HG03520 (cell line): ENCODE measurements at regions not wholly inside any gene's neighbourhood (a gene's known extent, or its start where the extent isn't known, plus 50 kb on each side); places are given as distances from the start of the nearest gene placed in this dataset.
"Not testable (repeated sequence)": the region's sequence is repeated elsewhere in the genome, so short reads cannot be mapped to it uniquely, and the experiment has no call there.

Experiments
- ATAC-seq: cut with Tn5 transposase; IDR thresholded peaks from one replicate; pipeline ENCODE4 v1.9.1; 2021; ENCODE audit warnings: mild to moderate bottlenecking, moderate library complexity; ENCODE audit not compliant: unreplicated experiment

DNA sequence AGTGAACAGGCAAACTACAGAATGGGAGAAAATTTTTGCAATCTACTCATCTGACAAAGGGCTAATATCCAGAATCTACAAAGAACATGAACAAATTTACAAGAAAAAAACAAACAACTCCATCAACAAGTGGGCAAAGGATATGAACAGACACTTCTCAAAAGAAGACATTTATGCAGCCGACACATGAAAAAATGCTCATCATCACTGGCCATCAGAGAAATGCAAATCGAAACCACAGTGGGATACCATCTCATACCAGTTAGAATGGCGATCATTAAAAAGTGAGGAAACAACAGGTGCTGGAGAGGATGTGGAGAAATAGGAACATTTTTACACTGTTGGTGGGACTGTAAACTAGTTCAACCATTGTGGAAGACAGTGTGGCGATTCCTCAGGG is 167.8 kb upstream of the PWP1 start:
- ATAC-seq, result not testable (repeated sequence)

GRCh38 chr12:107518868-107519267 is 166.7 kb upstream of the PWP1 start:
- no peak for ATAC-seq

DNA sequence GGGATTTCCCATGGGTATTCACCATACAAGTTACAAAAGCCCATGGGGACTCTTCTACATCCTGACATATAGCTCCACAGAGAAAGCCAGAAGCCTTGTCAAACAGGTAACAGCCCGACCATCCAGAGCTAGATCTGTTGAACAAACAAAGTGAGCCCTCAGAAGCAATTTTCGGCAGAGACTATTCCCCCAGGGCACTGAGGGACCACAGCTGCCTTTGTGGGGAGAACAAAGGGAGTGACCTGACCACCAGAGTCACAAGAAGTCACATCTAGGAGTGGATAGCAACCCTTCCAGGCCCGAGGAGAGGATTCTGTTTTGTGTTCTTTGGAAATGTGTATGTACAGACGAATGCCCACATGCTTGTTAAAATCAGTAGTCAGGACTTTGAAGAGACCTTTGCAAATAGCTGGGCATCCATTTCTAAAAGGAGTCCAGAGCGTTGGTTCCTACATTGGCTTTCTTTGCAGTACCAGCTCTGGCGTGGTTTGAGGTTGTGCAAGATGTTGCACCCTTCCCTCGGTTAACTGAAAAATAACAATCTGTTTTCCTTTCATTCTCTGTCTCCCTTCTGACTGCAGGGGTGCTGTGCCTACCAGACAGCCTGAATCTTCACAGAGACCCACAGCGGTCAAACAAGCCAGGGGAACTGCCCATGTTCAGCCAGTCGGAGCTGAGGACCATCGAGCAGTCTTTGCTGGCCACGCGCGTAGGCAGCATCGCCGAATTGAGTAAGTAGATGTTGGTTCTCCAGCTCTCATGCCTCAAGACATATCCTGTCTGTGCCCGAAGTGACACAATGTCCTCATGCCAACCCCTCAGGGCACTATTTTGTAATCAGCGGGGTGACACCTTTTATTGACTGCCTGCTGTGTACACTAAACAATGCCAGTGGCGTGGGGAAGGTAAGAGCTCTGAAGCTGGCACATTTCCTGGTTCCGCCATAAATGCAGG is 165.4 kb upstream of the PWP1 start:
- no peak for ATAC-seq

DNA sequence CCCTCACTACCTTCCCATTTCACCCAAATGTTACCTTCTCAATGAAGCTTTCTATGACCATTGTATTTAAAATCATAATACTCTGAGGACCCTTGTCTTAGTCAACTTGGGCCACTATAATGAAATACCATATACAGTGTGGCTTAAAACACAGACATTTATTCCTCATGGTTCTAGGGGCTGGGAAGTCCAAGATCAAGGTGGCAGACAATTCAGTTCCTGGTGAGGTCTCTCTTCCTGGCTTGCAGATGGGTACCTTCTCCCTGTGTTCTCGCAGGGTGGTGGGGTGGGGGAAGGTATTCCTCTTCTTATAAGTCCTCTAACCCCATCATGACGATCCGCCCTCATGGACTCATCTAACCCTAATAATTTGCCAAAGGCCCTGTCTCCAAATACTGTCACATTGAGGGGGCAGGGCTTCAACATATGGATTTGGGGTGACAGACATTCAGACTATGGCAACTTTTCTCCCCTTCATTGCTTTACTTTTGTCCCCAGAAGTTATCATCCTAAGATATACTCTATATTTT is 163.7 kb upstream of the PWP1 start:
- no peak for ATAC-seq

DNA sequence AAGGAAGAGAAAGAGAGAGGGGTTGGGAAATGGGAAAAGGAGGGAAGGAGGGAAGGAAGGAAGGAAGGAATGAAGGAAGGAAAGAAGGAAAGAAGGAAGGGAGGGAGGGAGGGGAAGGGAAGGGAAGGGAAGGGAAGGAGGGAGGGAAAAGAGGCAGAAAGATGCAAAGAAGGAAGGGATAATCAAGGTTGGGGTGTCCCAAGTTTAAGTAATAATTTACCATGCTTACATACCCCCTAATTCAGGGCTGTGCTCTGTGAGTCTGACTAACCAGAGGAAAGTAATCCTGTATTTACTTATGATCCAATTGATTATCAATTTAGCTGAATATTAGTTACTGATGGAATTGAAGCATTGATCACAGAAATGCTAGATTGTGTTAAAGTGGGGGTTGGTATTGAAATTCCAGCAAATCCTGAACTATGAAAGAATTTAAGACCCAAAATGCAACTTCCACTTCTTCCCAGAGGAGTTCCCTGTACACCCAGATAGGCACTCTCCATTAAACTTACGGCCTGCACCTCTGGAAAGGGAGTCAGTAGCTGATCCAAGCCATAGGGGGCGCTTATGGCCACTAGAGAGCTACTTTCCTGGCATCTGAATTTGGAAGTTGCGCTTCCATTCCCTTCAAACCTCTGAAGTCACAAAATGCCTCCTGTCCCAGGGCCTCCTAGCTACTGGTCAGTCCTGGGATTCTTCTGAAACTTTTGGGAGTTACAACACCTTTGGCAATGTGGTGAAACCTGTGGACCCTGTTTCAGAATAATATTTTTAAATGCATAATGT is 162.7 kb upstream of the PWP1 start:
- ATAC-seq, result no peak

DNA sequence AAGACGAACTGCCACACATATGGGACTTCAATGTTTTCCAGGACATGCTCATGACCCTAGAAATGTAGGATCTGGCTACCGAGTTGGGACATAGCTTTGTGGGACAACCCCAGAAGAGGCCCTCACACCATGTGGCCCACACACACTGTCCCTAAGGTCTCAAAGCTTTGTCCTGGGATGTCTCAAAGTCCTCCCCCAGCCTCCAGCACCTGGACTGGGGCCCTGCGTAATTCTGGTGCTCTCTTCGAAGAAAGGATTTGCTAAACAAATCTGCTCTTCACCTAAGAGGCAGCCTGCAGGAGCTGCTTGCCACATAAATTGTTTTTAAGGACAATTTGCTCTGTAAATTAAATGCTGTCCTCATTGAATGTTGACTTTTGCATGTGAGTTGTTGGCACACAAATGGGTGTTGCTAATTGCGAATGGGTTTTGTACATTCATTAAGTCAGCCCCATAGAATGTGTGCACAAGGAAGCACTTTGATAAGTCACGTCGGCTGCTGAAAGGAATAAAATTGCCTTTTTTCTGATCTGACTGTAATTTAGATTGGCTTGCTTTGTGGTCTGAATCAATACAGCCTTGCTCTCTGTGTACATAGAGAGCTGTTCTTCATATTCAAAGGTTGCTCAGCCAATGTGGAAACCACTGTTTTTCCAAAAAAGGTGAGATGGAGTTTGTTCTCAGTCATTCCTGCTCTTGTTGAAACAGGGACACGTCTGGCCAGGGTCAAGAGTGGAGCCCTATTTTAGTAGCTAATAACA is 161.6 kb upstream of the PWP1 start:
- ATAC-seq, result no peak

DNA sequence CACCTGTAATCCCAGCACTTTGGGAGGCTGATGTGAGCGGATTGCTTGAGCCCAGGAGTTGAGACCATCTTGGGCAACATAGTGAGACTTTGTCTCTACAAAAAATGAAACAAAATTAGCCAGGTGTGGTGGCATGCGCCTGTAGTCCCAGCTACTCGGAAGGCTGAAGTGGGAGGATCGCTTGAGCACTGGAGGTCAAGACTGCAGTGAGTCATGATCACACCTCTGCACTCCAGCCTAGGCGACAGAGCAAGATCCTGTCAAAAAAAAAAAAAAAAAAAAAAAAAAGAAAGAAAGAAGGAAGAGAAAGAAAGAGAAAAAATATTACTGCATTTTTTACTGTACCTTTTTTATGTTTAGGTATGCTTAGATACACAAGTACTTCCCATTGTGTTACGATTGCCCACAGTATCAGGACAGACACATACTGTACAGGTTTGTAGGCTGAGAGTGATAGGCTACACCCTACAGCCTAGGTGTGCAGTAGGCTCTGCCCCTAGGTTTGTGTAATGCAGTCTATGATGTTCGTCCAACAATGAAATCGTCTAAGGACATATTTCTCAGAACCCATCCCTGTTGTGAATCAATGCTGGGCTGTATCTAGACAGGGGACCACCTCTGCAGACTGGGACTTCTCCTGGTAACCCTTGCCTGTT is 160.4 kb upstream of the PWP1 start:
- ATAC-seq, result no peak

DNA sequence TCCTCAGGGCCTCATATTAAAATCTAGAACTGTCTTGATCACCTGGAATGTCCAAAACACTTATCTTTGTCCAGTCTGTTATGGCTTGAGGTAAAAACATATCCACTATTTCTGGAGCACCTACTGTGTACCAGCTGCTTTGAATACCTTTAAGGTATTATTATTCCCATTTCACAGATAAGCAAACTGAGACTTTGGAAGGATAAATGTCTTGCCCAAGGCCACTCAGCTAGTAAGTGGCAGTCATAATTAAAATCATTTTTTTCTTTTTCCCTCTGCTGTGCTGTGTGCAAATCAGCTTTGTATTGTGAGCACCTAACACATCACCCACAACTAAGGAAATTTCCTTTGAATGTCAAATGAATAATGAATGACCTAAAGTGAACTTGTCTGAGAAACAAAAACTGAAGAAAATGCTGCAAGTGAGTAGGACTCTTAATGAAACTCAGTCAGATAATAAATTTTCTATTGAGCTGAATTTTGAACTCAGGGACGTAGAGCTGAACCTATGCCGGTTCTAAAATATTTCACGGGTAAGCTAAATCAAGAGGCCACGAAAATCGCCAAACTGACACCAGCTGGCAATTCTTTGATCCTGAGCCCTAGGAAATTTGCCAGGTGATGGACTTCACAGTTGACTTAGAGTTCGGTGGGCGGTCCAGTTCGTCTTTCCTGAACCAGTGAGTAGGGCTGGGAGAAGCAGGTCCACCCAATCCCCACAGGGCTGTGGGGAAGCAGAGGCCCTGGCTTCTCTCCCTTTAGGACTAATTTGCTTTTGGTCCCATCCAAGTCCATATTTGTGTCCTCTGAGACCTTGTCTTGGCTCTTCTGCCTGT is 159.7 kb upstream of the PWP1 start:
- no peak for ATAC-seq

DNA sequence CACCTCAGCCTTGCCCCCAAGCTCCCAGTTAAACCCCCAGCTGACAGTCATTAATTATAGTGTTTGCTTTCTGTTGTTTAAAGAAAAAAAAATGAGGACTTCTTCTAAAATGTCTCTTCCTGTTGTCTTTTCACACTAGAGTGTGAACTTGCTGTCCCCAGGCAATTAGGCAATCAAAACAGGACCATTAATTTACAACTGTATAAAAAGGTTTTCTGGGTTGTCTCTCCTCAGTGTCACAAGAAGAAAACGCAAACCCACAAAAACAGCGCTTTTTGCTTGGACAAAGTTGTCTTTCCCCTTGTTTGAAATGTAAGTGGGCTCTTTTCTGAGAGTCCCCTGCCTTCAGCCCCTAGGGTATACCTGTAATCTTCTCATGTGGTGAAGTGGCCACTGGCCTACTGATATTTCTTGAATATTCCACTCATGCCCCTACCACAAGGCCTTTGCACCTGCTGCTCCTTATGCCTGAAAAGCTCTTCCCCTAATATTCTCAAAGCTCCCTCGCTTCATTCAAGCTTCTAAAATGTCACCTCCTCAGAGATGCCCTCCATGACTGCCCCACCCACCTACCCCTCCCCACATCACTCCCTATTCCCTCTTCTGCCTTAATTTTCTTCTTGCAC is 158.9 kb upstream of the PWP1 start:
- no peak for ATAC-seq

DNA sequence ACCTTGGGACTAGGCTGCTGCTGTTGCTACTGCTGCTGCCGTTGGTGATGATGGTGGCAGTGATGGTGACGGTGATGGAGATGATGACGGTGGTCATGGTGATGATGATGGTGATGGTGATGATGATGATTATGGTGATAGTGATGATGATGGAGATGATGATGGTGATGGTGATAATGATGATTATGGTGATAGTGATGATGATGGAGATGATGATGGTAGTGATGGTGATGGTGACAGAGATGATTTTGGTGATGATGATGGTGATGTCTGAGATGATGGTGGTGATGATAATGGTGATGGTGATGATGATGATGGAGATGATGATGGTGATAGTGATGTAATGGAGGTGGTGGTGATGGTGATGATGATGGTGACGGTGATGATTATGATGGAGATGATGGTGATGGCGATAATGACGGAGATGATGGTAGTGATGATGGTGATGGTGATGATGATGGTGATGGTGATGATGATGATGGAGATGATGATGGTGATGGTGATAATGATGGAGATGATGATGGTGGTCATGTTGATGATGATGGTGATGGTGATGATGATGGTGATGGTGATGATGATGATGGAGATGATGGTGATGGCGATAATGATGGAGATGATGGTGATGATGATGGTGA is 156.8 kb upstream of the PWP1 start:
- ATAC-seq, result no peak

GRCh38 chr12:107529991-107530390 is 155.6 kb upstream of the PWP1 start:
- ATAC-seq, result no peak

- no peak for ATAC-seq
These were observed 154.9 kb upstream of the PWP1 start for GRCh38 chr12:107530701-107531100.

- ATAC-seq, result peak; percentile 73
These were observed 152.4 kb upstream of the PWP1 start for GRCh38 chr12:107533218-107533617.

GRCh38 chr12:107536613-107537012 is 149.0 kb upstream of the PWP1 start:
- no peak for ATAC-seq

- ATAC-seq, result no peak
These were observed 148.0 kb upstream of the PWP1 start for GRCh38 chr12:107537464-107538119.

GRCh38 chr12:107539196-107539939 is 146.2 kb upstream of the PWP1 start:
- ATAC-seq, result no peak

- ATAC-seq, result no peak
These were observed 144.4 kb upstream of the PWP1 start for GRCh38 chr12:107541001-107541705.
